SK-N-SH treated with all-trans-retinoic acid at 6 μM for 48 hours (cell line): ENCODE measurements at regions not wholly inside any gene's neighbourhood (a gene's known extent, or its start where the extent isn't known, plus 50 kb on each side); places are given as distances from the start of the nearest gene placed in this dataset.
A peak's percentile ranks its signal among the peaks of the same experiment; 100 is the strongest.

ENCODE experiments used
- ARNTL ChIP-seq: fragments of 450-650 bp; formaldehyde crosslinking; IDR thresholded peaks from 2 replicates; pipeline ENCODE4 v1.5.0; 2020; ENCODE audit warnings: low read depth, mild to moderate bottlenecking, moderate library complexity, borderline replicate concordance
- BACH2 ChIP-seq: fragments of 250-450 bp; sonication (Bioruptor Pico); IDR thresholded peaks from 2 replicates; pipeline ENCODE4 v1.9.0; 2021; ENCODE audit warnings: mild to moderate bottlenecking, borderline replicate concordance
- CSRNP3 ChIP-seq: fragments of 250-450 bp; sonication (Bioruptor Pico); IDR thresholded peaks from 2 replicates; pipeline ENCODE4 v1.5.1; 2021; ENCODE audit warnings: mild to moderate bottlenecking, moderate library complexity
- OSR1 ChIP-seq: fragments of 250-450 bp; sonication (Bioruptor Pico); IDR thresholded peaks from 2 replicates; pipeline ENCODE4 v1.8.0; 2022; ENCODE audit warnings: moderate library complexity, mild to moderate bottlenecking, inconsistent platforms
- SNAI2 ChIP-seq: fragments of 250-450 bp; sonication (Bioruptor Pico); IDR thresholded peaks from 2 replicates; pipeline ENCODE4 v1.5.0; 2020; ENCODE audit warnings: mild to moderate bottlenecking, moderate library complexity
- TCF4 ChIP-seq: fragments of 250-450 bp; sonication (Bioruptor Pico); IDR thresholded peaks from 2 replicates; pipeline ENCODE4 v1.8.0; 2021; ENCODE audit warnings: mild to moderate bottlenecking, moderate library complexity, borderline replicate concordance
- TOX ChIP-seq: fragments of 250-450 bp; sonication (Bioruptor Pico); IDR thresholded peaks from 2 replicates; pipeline ENCODE4 v1.8.0; 2021; ENCODE audit warnings: mild to moderate bottlenecking, moderate library complexity, borderline replicate concordance
- ZC3H10 ChIP-seq: fragments of 250-450 bp; sonication (Bioruptor Pico); IDR thresholded peaks from 2 replicates; pipeline ENCODE4 v1.5.1; 2021; ENCODE audit warnings: mild to moderate bottlenecking, moderate library complexity
- ZFP3 ChIP-seq: fragments of 250-450 bp; sonication (Bioruptor Pico); IDR thresholded peaks from 2 replicates; pipeline ENCODE4 v1.5.0; 2020; ENCODE audit warnings: mild to moderate bottlenecking, moderate library complexity
- ZFP30 ChIP-seq: fragments of 450-650 bp; formaldehyde crosslinking; IDR thresholded peaks from 2 replicates; pipeline ENCODE4 v1.5.0; 2022; ENCODE audit warnings: mild to moderate bottlenecking, moderate library complexity
- ZNF70 ChIP-seq: fragments of 450-650 bp; formaldehyde crosslinking; IDR thresholded peaks from 2 replicates; pipeline ENCODE4 v1.5.0; 2020; ENCODE audit warnings: mild to moderate bottlenecking, moderate library complexity
- TF ChIP-seq, protein P1 (sequence below): fragments of 250-450 bp; sonication (Bioruptor Pico); IDR thresholded peaks from 2 replicates; pipeline ENCODE4 v1.5.0; 2020; ENCODE audit warnings: mild to moderate bottlenecking, moderate library complexity
- TF ChIP-seq, protein P2 (sequence below): fragments of 250-450 bp; sonication (Bioruptor Pico); IDR thresholded peaks from 2 replicates; pipeline ENCODE4 v1.5.1; 2020; ENCODE audit warnings: low read depth, mild to moderate bottlenecking, moderate library complexity
- TF ChIP-seq, protein P3 (sequence below): fragments of 250-450 bp; sonication (Bioruptor Pico); IDR thresholded peaks from 2 replicates; pipeline ENCODE4 v1.8.0; 2020; ENCODE audit warnings: mild to moderate bottlenecking, moderate library complexity, borderline replicate concordance

DNA sequence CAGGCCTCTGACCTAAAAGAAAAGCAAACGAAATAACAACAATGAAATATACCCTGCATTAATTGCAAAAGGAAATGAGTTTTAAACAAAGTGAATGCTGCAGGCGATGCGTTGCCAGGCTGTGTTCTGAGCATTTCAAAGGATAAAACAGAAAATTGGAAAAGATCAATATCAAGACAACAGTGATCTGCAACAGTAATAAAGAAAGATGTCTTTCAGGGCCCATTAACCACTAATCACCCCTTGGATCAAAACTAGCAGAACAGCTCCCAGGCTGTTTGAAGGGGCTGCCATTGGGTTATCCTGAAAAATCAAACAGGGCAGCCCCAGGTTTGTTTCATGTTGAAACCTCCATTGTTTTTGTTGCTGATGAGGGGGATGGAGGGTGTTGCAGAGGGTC, 219.2 kb downstream of the FGFR2 start:
- TF ChIP-seq ZFP30 (CRISPR knock-in tag) (no peak), ZFP3 (CRISPR knock-in tag) (no peak), OSR1 (no peak), TOX (CRISPR knock-in tag) (no peak), BACH2 (CRISPR knock-in tag) (no peak), ZC3H10 (CRISPR knock-in tag) (no peak), ZNF70 (no peak), ARNTL (no peak), SNAI2 (no peak), TCF4 (CRISPR knock-in tag) (peak; percentile 21; the same call in 1 of the 2 replicates), CSRNP3 (CRISPR knock-in tag) (no peak)
- TF ChIP-seq, protein P1, sequence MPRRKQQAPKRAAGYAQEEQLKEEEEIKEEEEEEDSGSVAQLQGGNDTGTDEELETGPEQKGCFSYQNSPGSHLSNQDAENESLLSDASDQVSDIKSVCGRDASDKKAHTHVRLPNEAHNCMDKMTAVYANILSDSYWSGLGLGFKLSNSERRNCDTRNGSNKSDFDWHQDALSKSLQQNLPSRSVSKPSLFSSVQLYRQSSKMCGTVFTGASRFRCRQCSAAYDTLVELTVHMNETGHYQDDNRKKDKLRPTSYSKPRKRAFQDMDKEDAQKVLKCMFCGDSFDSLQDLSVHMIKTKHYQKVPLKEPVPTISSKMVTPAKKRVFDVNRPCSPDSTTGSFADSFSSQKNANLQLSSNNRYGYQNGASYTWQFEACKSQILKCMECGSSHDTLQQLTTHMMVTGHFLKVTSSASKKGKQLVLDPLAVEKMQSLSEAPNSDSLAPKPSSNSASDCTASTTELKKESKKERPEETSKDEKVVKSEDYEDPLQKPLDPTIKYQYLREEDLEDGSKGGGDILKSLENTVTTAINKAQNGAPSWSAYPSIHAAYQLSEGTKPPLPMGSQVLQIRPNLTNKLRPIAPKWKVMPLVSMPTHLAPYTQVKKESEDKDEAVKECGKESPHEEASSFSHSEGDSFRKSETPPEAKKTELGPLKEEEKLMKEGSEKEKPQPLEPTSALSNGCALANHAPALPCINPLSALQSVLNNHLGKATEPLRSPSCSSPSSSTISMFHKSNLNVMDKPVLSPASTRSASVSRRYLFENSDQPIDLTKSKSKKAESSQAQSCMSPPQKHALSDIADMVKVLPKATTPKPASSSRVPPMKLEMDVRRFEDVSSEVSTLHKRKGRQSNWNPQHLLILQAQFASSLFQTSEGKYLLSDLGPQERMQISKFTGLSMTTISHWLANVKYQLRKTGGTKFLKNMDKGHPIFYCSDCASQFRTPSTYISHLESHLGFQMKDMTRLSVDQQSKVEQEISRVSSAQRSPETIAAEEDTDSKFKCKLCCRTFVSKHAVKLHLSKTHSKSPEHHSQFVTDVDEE (CRISPR knock-in tag): no peak
- TF ChIP-seq, protein P2, sequence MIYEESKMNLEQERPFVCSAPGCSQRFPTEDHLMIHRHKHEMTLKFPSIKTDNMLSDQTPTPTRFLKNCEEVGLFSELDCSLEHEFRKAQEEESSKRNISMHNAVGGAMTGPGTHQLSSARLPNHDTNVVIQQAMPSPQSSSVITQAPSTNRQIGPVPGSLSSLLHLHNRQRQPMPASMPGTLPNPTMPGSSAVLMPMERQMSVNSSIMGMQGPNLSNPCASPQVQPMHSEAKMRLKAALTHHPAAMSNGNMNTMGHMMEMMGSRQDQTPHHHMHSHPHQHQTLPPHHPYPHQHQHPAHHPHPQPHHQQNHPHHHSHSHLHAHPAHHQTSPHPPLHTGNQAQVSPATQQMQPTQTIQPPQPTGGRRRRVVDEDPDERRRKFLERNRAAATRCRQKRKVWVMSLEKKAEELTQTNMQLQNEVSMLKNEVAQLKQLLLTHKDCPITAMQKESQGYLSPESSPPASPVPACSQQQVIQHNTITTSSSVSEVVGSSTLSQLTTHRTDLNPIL (CRISPR knock-in tag): no peak
- TF ChIP-seq, protein P3, sequence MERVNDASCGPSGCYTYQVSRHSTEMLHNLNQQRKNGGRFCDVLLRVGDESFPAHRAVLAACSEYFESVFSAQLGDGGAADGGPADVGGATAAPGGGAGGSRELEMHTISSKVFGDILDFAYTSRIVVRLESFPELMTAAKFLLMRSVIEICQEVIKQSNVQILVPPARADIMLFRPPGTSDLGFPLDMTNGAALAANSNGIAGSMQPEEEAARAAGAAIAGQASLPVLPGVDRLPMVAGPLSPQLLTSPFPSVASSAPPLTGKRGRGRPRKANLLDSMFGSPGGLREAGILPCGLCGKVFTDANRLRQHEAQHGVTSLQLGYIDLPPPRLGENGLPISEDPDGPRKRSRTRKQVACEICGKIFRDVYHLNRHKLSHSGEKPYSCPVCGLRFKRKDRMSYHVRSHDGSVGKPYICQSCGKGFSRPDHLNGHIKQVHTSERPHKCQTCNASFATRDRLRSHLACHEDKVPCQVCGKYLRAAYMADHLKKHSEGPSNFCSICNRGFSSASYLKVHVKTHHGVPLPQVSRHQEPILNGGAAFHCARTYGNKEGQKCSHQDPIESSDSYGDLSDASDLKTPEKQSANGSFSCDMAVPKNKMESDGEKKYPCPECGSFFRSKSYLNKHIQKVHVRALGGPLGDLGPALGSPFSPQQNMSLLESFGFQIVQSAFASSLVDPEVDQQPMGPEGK (CRISPR knock-in tag): no peak
